ENCODE measurements at regions not wholly inside any gene's neighbourhood (a gene's known extent, or its start where the extent isn't known, plus 50 kb on each side); places are given as distances from the start of the nearest gene placed in this dataset.

DNA sequence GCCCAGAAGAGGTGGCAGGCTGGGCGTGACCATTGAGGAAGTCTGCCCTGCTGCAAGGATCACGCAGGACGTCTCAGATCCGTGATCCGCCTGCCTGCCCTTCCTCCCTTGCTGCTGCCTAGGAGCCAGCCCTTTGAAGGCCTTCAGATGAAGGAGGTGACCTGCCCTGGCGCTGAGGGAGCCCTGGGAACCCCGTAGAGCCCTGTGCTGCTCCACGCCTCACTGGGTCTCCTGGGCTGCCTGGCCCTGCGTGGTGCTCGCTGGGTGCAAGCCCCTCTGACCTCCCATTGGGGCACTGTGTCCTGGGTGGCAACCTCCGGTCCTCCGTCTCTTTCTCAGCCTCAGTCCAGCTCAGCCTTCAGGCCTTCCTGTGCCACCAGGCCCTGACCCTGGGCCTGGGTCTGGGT, 295.3 kb upstream of the IRX4 start:
- TF ChIP-seq, protein P1, sequence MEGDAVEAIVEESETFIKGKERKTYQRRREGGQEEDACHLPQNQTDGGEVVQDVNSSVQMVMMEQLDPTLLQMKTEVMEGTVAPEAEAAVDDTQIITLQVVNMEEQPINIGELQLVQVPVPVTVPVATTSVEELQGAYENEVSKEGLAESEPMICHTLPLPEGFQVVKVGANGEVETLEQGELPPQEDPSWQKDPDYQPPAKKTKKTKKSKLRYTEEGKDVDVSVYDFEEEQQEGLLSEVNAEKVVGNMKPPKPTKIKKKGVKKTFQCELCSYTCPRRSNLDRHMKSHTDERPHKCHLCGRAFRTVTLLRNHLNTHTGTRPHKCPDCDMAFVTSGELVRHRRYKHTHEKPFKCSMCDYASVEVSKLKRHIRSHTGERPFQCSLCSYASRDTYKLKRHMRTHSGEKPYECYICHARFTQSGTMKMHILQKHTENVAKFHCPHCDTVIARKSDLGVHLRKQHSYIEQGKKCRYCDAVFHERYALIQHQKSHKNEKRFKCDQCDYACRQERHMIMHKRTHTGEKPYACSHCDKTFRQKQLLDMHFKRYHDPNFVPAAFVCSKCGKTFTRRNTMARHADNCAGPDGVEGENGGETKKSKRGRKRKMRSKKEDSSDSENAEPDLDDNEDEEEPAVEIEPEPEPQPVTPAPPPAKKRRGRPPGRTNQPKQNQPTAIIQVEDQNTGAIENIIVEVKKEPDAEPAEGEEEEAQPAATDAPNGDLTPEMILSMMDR (IDR thresholded peaks at IDR 0.05), result no peak
- Histone ChIP-seq H3K4me1 (no peaks in the 10 kb centered on the region), H3K27ac (no peak overlapping the region), H3K36me3 (ENCODE audit: insufficient read depth in 1 of 2, low read depth in 1 of 2) (no peaks in the 10 kb centered on the region), H3K27me3 (ENCODE audit: insufficient read depth in 3 of 3, low read length in 2 of 3) (peaks cover 0 to 2% (median 0%) of the 10 kb centered on the region in 3 donors), H3K4me3 (no peak overlapping the region), H3K9me3 (no peaks in the 10 kb centered on the region)
- ATAC-seq, result no peak
- DNase-seq, result no peak
- WGBS, 3 donors, result 81 to 87% (median 85%) methylated on average over 10 to 12 of the region's 12 CpGs
- intact Hi-C loops (cut with DNase I), result no loop called here

DNA sequence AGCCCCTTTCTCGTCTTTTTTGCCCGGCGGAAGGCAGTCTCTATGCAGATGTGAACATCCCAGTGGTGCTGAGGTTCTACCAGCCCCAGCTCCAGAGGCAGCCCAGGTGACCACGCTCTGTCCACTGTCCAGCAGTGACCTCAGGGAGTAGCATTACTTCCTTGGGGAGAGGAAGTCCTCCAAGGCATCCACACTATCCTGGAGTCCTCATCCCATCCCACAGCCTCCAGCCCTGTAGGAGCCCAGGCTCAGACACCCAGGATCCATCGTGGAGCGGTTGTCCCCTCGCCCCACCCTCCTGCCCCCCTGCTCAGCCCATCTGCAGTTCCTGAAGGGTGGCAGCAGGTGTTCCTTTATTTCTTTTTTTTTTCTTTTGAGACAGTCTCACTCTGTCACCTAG, 294.5 kb upstream of the IRX4 start:
- TF ChIP-seq, protein P1 (IDR thresholded peaks at IDR 0.05), result no peak
- peaks cover 0 to 3% (median 2%) of the 10 kb centered on the region in 3 donors for H3K27me3 ChIP-seq (ENCODE audit: insufficient read depth in 3 of 3, low read length in 2 of 3)
- no peaks in the 10 kb centered on the region for H3K36me3 ChIP-seq (ENCODE audit: insufficient read depth in 1 of 2, low read depth in 1 of 2)
- H3K4me1 ChIP-seq, result no peaks in the 10 kb centered on the region
- no peak overlapping the region for H3K4me3 ChIP-seq
- intact Hi-C loops (cut with DNase I), result no loop called here
- ATAC-seq, result no peak
- H3K9me3 ChIP-seq, result no peaks in the 10 kb centered on the region
- no peak overlapping the region for H3K27ac ChIP-seq
- 79 to 88% (median 84%) methylated on average over 7 of the region's 7 CpGs for WGBS, 3 donors
- DNase-seq, result no peak

DNA sequence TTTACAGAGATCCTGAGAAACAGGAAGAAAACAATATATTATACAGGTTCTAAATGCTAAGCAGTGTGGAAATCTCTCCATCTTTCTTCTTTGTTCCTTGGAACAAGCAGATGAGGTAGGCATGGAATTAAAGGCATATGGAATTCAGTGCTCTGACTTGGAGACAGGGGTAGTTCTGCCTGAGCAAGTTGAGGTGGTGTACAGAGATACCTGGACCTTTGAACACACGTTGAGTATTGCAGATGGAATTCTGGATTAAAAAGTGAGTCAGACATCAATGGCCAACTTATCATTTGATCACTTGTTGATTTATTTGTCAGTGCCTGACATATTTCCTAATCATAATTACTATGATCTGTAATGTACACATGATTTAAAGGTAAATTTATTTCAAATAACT, 293.9 kb upstream of the IRX4 start:
- intact Hi-C loops (cut with DNase I), result no loop called here
- DNase-seq, result no peak
- ATAC-seq, result no peak
- no peaks in the 10 kb centered on the region for H3K9me3 ChIP-seq
- H3K4me1 ChIP-seq, result no peaks in the 10 kb centered on the region
- peaks cover 0 to 4% (median 2%) of the 10 kb centered on the region in 3 donors for H3K27me3 ChIP-seq (ENCODE audit: insufficient read depth in 3 of 3, low read length in 2 of 3)
- H3K4me3 ChIP-seq, result no peak overlapping the region
- no peak overlapping the region for H3K27ac ChIP-seq
- no peaks in the 10 kb centered on the region for H3K36me3 ChIP-seq (ENCODE audit: insufficient read depth in 1 of 2, low read depth in 1 of 2)
- 52 to 59% (median 56%) methylated on average over 1 of the region's 1 CpG for WGBS, 3 donors
- TF ChIP-seq, protein P1 (IDR thresholded peaks at IDR 0.05), result no peak

DNA sequence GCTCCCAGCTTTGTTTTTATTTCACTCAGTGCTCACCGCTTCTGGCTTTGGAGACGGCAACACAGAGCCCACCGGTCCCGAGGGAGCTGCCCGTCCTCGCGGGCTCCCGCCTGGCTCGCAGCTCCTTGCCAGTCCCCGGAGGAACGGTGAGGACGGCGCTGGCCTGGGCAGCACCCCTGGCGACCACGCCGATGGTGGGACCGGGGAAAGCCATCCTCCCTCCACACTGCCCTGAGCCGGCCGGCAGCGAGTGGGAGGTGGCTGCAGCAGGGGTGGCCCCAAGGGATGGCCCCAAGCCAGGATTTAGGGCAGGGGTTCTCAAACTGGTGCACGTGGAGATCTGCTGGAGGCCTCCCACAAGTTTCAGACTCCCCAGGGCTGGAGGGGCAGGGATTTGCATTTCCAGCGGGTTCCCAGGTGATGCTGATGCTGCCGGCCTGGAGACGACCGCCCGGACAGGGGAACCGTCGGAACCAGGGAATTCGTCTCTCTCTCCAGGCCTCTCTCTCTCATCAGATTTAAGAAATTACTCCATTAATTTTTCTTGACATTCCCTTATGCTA, 293.2 kb upstream of the IRX4 start:
- ATAC-seq (no peak), DNase-seq (no peak)
- Histone ChIP-seq H3K4me3 (no peak overlapping the region), H3K27me3 (ENCODE audit: insufficient read depth in 3 of 3, low read length in 2 of 3) (peaks cover 0 to 7% (median 2%) of the 10 kb centered on the region in 3 donors), H3K36me3 (ENCODE audit: insufficient read depth in 1 of 2, low read depth in 1 of 2) (no peaks in the 10 kb centered on the region), H3K9me3 (no peaks in the 10 kb centered on the region), H3K27ac (no peak overlapping the region), H3K4me1 (no peaks in the 10 kb centered on the region)
- intact Hi-C loops (cut with DNase I), result no loop called here
- TF ChIP-seq, protein P1 (IDR thresholded peaks at IDR 0.05), result no peak
- WGBS, 3 donors, result 78 to 82% (median 80%) methylated on average over 29 of the region's 29 CpGs

DNA sequence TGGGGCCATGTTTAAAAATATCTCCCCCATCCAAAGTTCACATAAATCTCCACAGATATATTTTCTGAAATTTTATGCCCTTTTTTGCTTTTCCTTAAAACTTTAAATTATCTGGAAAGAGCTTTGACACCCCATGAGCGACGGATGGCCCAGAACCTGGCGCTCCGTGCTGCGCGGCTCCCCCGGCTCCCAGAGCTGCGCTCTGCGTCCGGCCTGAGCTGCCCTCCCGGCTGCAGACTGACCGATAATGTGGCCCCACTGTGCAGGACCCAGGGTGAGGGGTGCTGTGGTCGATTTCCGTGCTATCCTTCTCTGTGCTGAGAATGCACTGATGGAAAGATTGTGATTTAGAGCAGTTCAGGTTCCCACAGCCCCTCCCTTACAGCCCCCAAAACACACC, 292.3 kb upstream of the IRX4 start:
- TF ChIP-seq, protein P1 (IDR thresholded peaks at IDR 0.05), result no peak
- H3K4me3 ChIP-seq, result no peak overlapping the region
- no peaks in the 10 kb centered on the region for H3K9me3 ChIP-seq
- H3K36me3 ChIP-seq (ENCODE audit: insufficient read depth in 1 of 2, low read depth in 1 of 2), result no peaks in the 10 kb centered on the region
- DNase-seq (no peak), ATAC-seq (no peak)
- no peak overlapping the region for H3K27ac ChIP-seq
- WGBS, 3 donors, result 84 to 87% (median 86%) methylated on average over 14 of the region's 14 CpGs
- no peaks in the 10 kb centered on the region for H3K4me1 ChIP-seq
- intact Hi-C loops (cut with DNase I), result no loop called here
- peaks cover 0 to 16% (median 4%) of the 10 kb centered on the region in 3 donors for H3K27me3 ChIP-seq (ENCODE audit: insufficient read depth in 3 of 3, low read length in 2 of 3)
